Activated T-helper 17 cell treated with anti-CD3 and anti-CD28 coated beads, Interleukin-2, amount 50 U/mL, for 72 hours (primary cell): ENCODE measurements at regions not wholly inside any gene's neighbourhood (a gene's known extent, or its start where the extent isn't known, plus 50 kb on each side); places are given as distances from the start of the nearest gene placed in this dataset.
"Not testable (repeated sequence)": the region's sequence is repeated elsewhere in the genome, so short reads cannot be mapped to it uniquely, and the experiment has no call there.

Experiments
- ATAC-seq: fragments of 150-1000 bp; cut with Tn5 transposase; replicated peaks from 2 replicates; pipeline ENCODE4 v1.10.0; 2021; ENCODE audit warnings: mild to moderate bottlenecking, moderate library complexity
- H3K27ac Mint-ChIP-seq: one replicate; pipeline ENCODE4 v1.8.0; 2022; ENCODE audit warnings: mixed read lengths
- H3K27me3 Mint-ChIP-seq: one replicate; pipeline ENCODE4 v1.8.0; 2022; ENCODE audit warnings: mixed read lengths
- H3K36me3 Mint-ChIP-seq: one replicate; pipeline ENCODE4 v1.8.0; 2022; ENCODE audit warnings: low read depth, mild to moderate bottlenecking, mixed read lengths
- H3K4me1 Mint-ChIP-seq: one replicate; pipeline ENCODE4 v1.8.0; 2022; ENCODE audit warnings: mixed read lengths
- H3K4me3 Mint-ChIP-seq: one replicate; pipeline ENCODE4 v1.8.0; 2022; ENCODE audit warnings: mild to moderate bottlenecking, mixed read lengths
- H3K9me3 Mint-ChIP-seq: one replicate; pipeline ENCODE4 v1.8.0; 2022; ENCODE audit warnings: mixed read lengths

GRCh38 chr19:28393574-28394336 lies 819.2 kb downstream of the UQCRFS1 start:
- H3K9me3 Mint-ChIP-seq: no peaks in the 10 kb centered on the region
- no peak overlapping the region for H3K27ac Mint-ChIP-seq
- no peak overlapping the region for H3K4me3 Mint-ChIP-seq
- H3K36me3 Mint-ChIP-seq: no peaks in the 10 kb centered on the region
- no peaks in the 10 kb centered on the region for H3K27me3 Mint-ChIP-seq
- no peaks in the 10 kb centered on the region for H3K4me1 Mint-ChIP-seq
- ATAC-seq: no peak

GRCh38 chr19:28388988-28389387 lies 824.0 kb downstream of the UQCRFS1 start:
- no peak for ATAC-seq
- Mint-ChIP-seq H3K27ac (no peak overlapping the region), H3K9me3 (peaks cover 6% of the 10 kb centered on the region), H3K4me3 (no peak overlapping the region), H3K4me1 (no peaks in the 10 kb centered on the region), H3K36me3 (no peaks in the 10 kb centered on the region), H3K27me3 (no peaks in the 10 kb centered on the region)

GRCh38 chr19:28387507-28387906 lies 825.4 kb downstream of the UQCRFS1 start:
- no peak overlapping the region for H3K27ac Mint-ChIP-seq
- no peaks in the 10 kb centered on the region for H3K27me3 Mint-ChIP-seq
- no peak for ATAC-seq
- H3K36me3 Mint-ChIP-seq: no peaks in the 10 kb centered on the region
- peaks cover 6% of the 10 kb centered on the region for H3K9me3 Mint-ChIP-seq
- no peak overlapping the region for H3K4me3 Mint-ChIP-seq
- H3K4me1 Mint-ChIP-seq: no peaks in the 10 kb centered on the region

GRCh38 chr19:28386470-28386869 lies 826.5 kb downstream of the UQCRFS1 start:
- no peak overlapping the region for H3K27ac Mint-ChIP-seq
- no peak overlapping the region for H3K4me3 Mint-ChIP-seq
- H3K36me3 Mint-ChIP-seq: no peaks in the 10 kb centered on the region
- no peak for ATAC-seq
- H3K27me3 Mint-ChIP-seq: no peaks in the 10 kb centered on the region
- H3K4me1 Mint-ChIP-seq: no peaks in the 10 kb centered on the region
- H3K9me3 Mint-ChIP-seq: peaks cover 10% of the 10 kb centered on the region

- no peak for ATAC-seq
- Mint-ChIP-seq H3K27ac (no peak overlapping the region), H3K4me1 (no peaks in the 10 kb centered on the region), H3K27me3 (no peaks in the 10 kb centered on the region), H3K4me3 (no peak overlapping the region), H3K36me3 (no peaks in the 10 kb centered on the region), H3K9me3 (peaks cover 10% of the 10 kb centered on the region)
These were observed 826.9 kb downstream of the UQCRFS1 start for GRCh38 chr19:28386066-28386465.

GRCh38 chr19:28377077-28377476 lies 835.9 kb downstream of the UQCRFS1 start:
- Mint-ChIP-seq H3K9me3 (peaks cover 19% of the 10 kb centered on the region), H3K4me1 (no peaks in the 10 kb centered on the region), H3K36me3 (no peaks in the 10 kb centered on the region), H3K4me3 (no peak overlapping the region), H3K27ac (no peak overlapping the region), H3K27me3 (no peaks in the 10 kb centered on the region)
- no peak for ATAC-seq

- Mint-ChIP-seq H3K27me3 (no peaks in the 10 kb centered on the region), H3K4me1 (no peaks in the 10 kb centered on the region), H3K36me3 (no peaks in the 10 kb centered on the region), H3K27ac (no peak overlapping the region), H3K4me3 (no peak overlapping the region), H3K9me3 (peaks cover 21% of the 10 kb centered on the region)
- no peak for ATAC-seq
These were observed 838.0 kb downstream of the UQCRFS1 start for GRCh38 chr19:28374971-28375370.

- no peak overlapping the region for H3K27ac Mint-ChIP-seq
- no peaks in the 10 kb centered on the region for H3K36me3 Mint-ChIP-seq
- H3K4me3 Mint-ChIP-seq: no peak overlapping the region
- peaks cover 17% of the 10 kb centered on the region for H3K9me3 Mint-ChIP-seq
- no peak for ATAC-seq
- H3K4me1 Mint-ChIP-seq: no peaks in the 10 kb centered on the region
- no peaks in the 10 kb centered on the region for H3K27me3 Mint-ChIP-seq
These were observed 840.2 kb downstream of the UQCRFS1 start for GRCh38 chr19:28372576-28373247.

GRCh38 chr19:28367146-28367545 lies 845.8 kb downstream of the UQCRFS1 start:
- Mint-ChIP-seq H3K27me3 (no peaks in the 10 kb centered on the region), H3K9me3 (peaks cover 23% of the 10 kb centered on the region), H3K27ac (no peak overlapping the region), H3K4me1 (no peaks in the 10 kb centered on the region), H3K4me3 (no peak overlapping the region), H3K36me3 (no peaks in the 10 kb centered on the region)
- no peak for ATAC-seq

- ATAC-seq: no peak
- Mint-ChIP-seq H3K9me3 (peaks cover 18% of the 10 kb centered on the region), H3K27me3 (no peaks in the 10 kb centered on the region), H3K4me3 (no peak overlapping the region), H3K27ac (no peak overlapping the region), H3K4me1 (no peaks in the 10 kb centered on the region), H3K36me3 (no peaks in the 10 kb centered on the region)
These were observed 849.7 kb downstream of the UQCRFS1 start for GRCh38 chr19:28363254-28363653.

GRCh38 chr19:28359431-28360414 lies 853.2 kb downstream of the UQCRFS1 start:
- no peaks in the 10 kb centered on the region for H3K36me3 Mint-ChIP-seq
- H3K27me3 Mint-ChIP-seq: no peaks in the 10 kb centered on the region
- H3K9me3 Mint-ChIP-seq: peaks cover 13% of the 10 kb centered on the region
- H3K27ac Mint-ChIP-seq: no peak overlapping the region
- no peak overlapping the region for H3K4me3 Mint-ChIP-seq
- no peaks in the 10 kb centered on the region for H3K4me1 Mint-ChIP-seq
- no peak for ATAC-seq

- H3K36me3 Mint-ChIP-seq: no peaks in the 10 kb centered on the region
- no peaks in the 10 kb centered on the region for H3K4me1 Mint-ChIP-seq
- H3K27me3 Mint-ChIP-seq: no peaks in the 10 kb centered on the region
- H3K27ac Mint-ChIP-seq: no peak overlapping the region
- no peak overlapping the region for H3K4me3 Mint-ChIP-seq
- H3K9me3 Mint-ChIP-seq: peaks cover 13% of the 10 kb centered on the region
- no peak for ATAC-seq
These were observed 854.3 kb downstream of the UQCRFS1 start for GRCh38 chr19:28358633-28359032.

GRCh38 chr19:28351761-28352160 lies 861.2 kb downstream of the UQCRFS1 start:
- Mint-ChIP-seq H3K4me3 (no peak overlapping the region), H3K9me3 (peaks cover 10% of the 10 kb centered on the region), H3K4me1 (no peaks in the 10 kb centered on the region), H3K27me3 (no peaks in the 10 kb centered on the region), H3K36me3 (no peaks in the 10 kb centered on the region), H3K27ac (no peak overlapping the region)
- ATAC-seq: no peak

GRCh38 chr19:28351321-28351720 lies 861.6 kb downstream of the UQCRFS1 start:
- H3K36me3 Mint-ChIP-seq, H3K27ac Mint-ChIP-seq, H3K4me1 Mint-ChIP-seq, H3K9me3 Mint-ChIP-seq, H3K4me3 Mint-ChIP-seq, ATAC-seq, H3K27me3 Mint-ChIP-seq: not testable (repeated sequence)
